ENCODE measurements at regions not wholly inside any gene's neighbourhood (a gene's known extent, or its start where the extent isn't known, plus 50 kb on each side); places are given as distances from the start of the nearest gene placed in this dataset.
"Not testable (repeated sequence)": the region's sequence is repeated elsewhere in the genome, so short reads cannot be mapped to it uniquely, and the experiment has no call there.

- no peak for ATAC-seq
These were observed 53.6 kb upstream of the RPRM start for GRCh38 chr2:153532140-153532539.

GRCh38 chr2:153533803-153534202 is 55.2 kb upstream of the RPRM start:
- DNase-seq, ATAC-seq: not testable (repeated sequence)

More at GRCh38 chr2:153532140-153532539, 53.6 kb upstream of the RPRM start:
- no peak for DNase-seq

GRCh38 chr2:153534590-153534989 is 56.0 kb upstream of the RPRM start:
- not testable (repeated sequence) for DNase-seq, ATAC-seq

GRCh38 chr2:153536115-153536514 is 57.6 kb upstream of the RPRM start:
- DNase-seq (no peak), ATAC-seq (no peak)

GRCh38 chr2:153538102-153538501 is 59.5 kb upstream of the RPRM start:
- ATAC-seq, DNase-seq: not testable (repeated sequence)

GRCh38 chr2:153543635-153544071 is 65.1 kb upstream of the RPRM start:
- DNase-seq (no peak), ATAC-seq (peak; percentile 69)

- ATAC-seq = no peak
- no peak for DNase-seq
These were observed 67.8 kb upstream of the RPRM start for GRCh38 chr2:153546358-153546757.

- no peak for DNase-seq
- no peak for ATAC-seq
These were observed 70.0 kb upstream of the RPRM start for GRCh38 chr2:153548536-153548935.

GRCh38 chr2:153551698-153552097 is 73.1 kb upstream of the RPRM start:
- ATAC-seq (no peak), DNase-seq (no peak)

GRCh38 chr2:153557211-153557610 is 78.6 kb upstream of the RPRM start:
- ATAC-seq = no peak
- DNase-seq = no peak

GRCh38 chr2:153557714-153558113 is 79.2 kb upstream of the RPRM start:
- DNase-seq (no peak), ATAC-seq (no peak)

- ATAC-seq = no peak
These were observed 79.7 kb upstream of the RPRM start for GRCh38 chr2:153558247-153558646.

GRCh38 chr2:153567367-153567766 is 88.8 kb upstream of the RPRM start:
- DNase-seq = no peak
- ATAC-seq = no peak

More at GRCh38 chr2:153558247-153558646, 79.7 kb upstream of the RPRM start:
- no peak for DNase-seq

- DNase-seq (no peak), ATAC-seq (no peak)
These were observed 89.5 kb upstream of the RPRM start for GRCh38 chr2:153568105-153568504.

GRCh38 chr2:153575171-153575853 is 96.8 kb upstream of the RPRM start:
- ATAC-seq = no peak
- no peak for DNase-seq

- DNase-seq = no peak
- ATAC-seq = no peak
These were observed 105.7 kb upstream of the RPRM start for GRCh38 chr2:153584244-153584643.

GRCh38 chr2:153588408-153588807 is 109.8 kb upstream of the RPRM start:
- ATAC-seq = no peak
- DNase-seq = no peak

- DNase-seq = no peak
- no peak for ATAC-seq
These were observed 111.0 kb upstream of the RPRM start for GRCh38 chr2:153589586-153589985.

- ATAC-seq, DNase-seq: not testable (repeated sequence)
These were observed 114.5 kb upstream of the RPRM start for GRCh38 chr2:153593086-153593485.

GRCh38 chr2:153595939-153596338 is 117.4 kb upstream of the RPRM start:
- no peak for ATAC-seq
- no peak for DNase-seq

GRCh38 chr2:153601812-153602211 is 123.2 kb upstream of the RPRM start:
- ATAC-seq (no peak), DNase-seq (no peak)

GRCh38 chr2:153604133-153604532 is 125.6 kb upstream of the RPRM start:
- DNase-seq = no peak
- no peak for ATAC-seq

- ATAC-seq (no peak), DNase-seq (no peak)
These were observed 128.1 kb upstream of the RPRM start for GRCh38 chr2:153606623-153607022.

GRCh38 chr2:153622285-153622684 is 143.7 kb upstream of the RPRM start:
- DNase-seq = no peak
- no peak for ATAC-seq
